Chondrocyte (in vitro differentiated cells): ENCODE measurements at regions not wholly inside any gene's neighbourhood (a gene's known extent, or its start where the extent isn't known, plus 50 kb on each side); places are given as distances from the start of the nearest gene placed in this dataset.

Experiments
- DNase-seq: peaks from one replicate; pipeline ENCODE4 v3.0.0; 2021; ENCODE audit warnings: mixed read lengths, low spot score
- H3K27ac Mint-ChIP-seq: one replicate; pipeline ENCODE4 v1.8.0; 2021; ENCODE audit warnings: mild to moderate bottlenecking, moderate library complexity, mixed read lengths; ENCODE audit not compliant: unreplicated experiment
- H3K27me3 Mint-ChIP-seq: 2 replicates; pipeline ENCODE4 v1.8.0; 2021; ENCODE audit warnings: low read depth, mixed read lengths
- H3K36me3 Mint-ChIP-seq: 2 replicates; pipeline ENCODE4 v1.8.0; 2021; ENCODE audit warnings: low read depth, mixed read lengths
- H3K4me1 Mint-ChIP-seq: 2 replicates; pipeline ENCODE4 v1.8.0; 2021; ENCODE audit warnings: low read depth, mild to moderate bottlenecking, mixed read lengths
- H3K4me3 Mint-ChIP-seq: one replicate; pipeline ENCODE4 v1.8.0; 2021; ENCODE audit warnings: mild to moderate bottlenecking, moderate library complexity, mixed read lengths; ENCODE audit not compliant: unreplicated experiment
- H3K9me3 Mint-ChIP-seq: 2 replicates; pipeline ENCODE4 v1.8.0; 2021; ENCODE audit warnings: low read depth, mixed read lengths
- CTCF ChIP-seq: fragments of 200-600 bp; sonication (generic); IDR thresholded peaks from 2 replicates; pipeline ENCODE4 v1.5.0; 2021; ENCODE audit warnings: antibody characterized with exemption, mild to moderate bottlenecking, moderate library complexity

GRCh38 chr11:21634956-21635355 is 557.9 kb upstream of the ANO5 start:
- H3K27me3 Mint-ChIP-seq, result no peaks in the 10 kb centered on the region
- TF ChIP-seq CTCF, result no peak
- no peak overlapping the region for H3K27ac Mint-ChIP-seq

GRCh38 chr11:21635394-21636145 is 557.3 kb upstream of the ANO5 start:
- no peaks in the 10 kb centered on the region for H3K27me3 Mint-ChIP-seq
- no peak overlapping the region for H3K4me3 Mint-ChIP-seq
- H3K27ac Mint-ChIP-seq, result no peak overlapping the region
- no peak for TF ChIP-seq CTCF
- no peaks in the 10 kb centered on the region for H3K9me3 Mint-ChIP-seq
- H3K4me1 Mint-ChIP-seq, result no peaks in the 10 kb centered on the region
- no peaks in the 10 kb centered on the region for H3K36me3 Mint-ChIP-seq
- no peak for DNase-seq

More at GRCh38 chr11:21634956-21635355, 557.9 kb upstream of the ANO5 start:
- no peaks in the 10 kb centered on the region for H3K36me3 Mint-ChIP-seq
- H3K4me3 Mint-ChIP-seq, result no peak overlapping the region
- H3K9me3 Mint-ChIP-seq, result no peaks in the 10 kb centered on the region
- no peak for DNase-seq
- no peaks in the 10 kb centered on the region for H3K4me1 Mint-ChIP-seq

GRCh38 chr11:21636561-21636960 is 556.3 kb upstream of the ANO5 start:
- H3K9me3 Mint-ChIP-seq, result no peaks in the 10 kb centered on the region
- H3K4me1 Mint-ChIP-seq, result no peaks in the 10 kb centered on the region
- no peak overlapping the region for H3K4me3 Mint-ChIP-seq
- no peak for DNase-seq
- no peaks in the 10 kb centered on the region for H3K27me3 Mint-ChIP-seq
- TF ChIP-seq CTCF, result no peak
- H3K36me3 Mint-ChIP-seq, result no peaks in the 10 kb centered on the region
- H3K27ac Mint-ChIP-seq, result no peak overlapping the region

GRCh38 chr11:21640491-21640890 is 552.4 kb upstream of the ANO5 start:
- H3K27me3 Mint-ChIP-seq, result no peaks in the 10 kb centered on the region
- no peak for DNase-seq

GRCh38 chr11:21641869-21642268 is 551.0 kb upstream of the ANO5 start:
- Mint-ChIP-seq H3K4me3 (no peak overlapping the region), H3K4me1 (no peaks in the 10 kb centered on the region), H3K36me3 (no peaks in the 10 kb centered on the region), H3K27me3 (no peaks in the 10 kb centered on the region), H3K9me3 (no peaks in the 10 kb centered on the region), H3K27ac (no peak overlapping the region)
- no peak for DNase-seq
- no peak for TF ChIP-seq CTCF

More at GRCh38 chr11:21640491-21640890, 552.4 kb upstream of the ANO5 start:
- TF ChIP-seq CTCF, result no peak
- Mint-ChIP-seq H3K27ac (no peak overlapping the region), H3K36me3 (no peaks in the 10 kb centered on the region), H3K4me1 (no peaks in the 10 kb centered on the region), H3K9me3 (no peaks in the 10 kb centered on the region), H3K4me3 (no peak overlapping the region)
